ENCODE measurements at regions not wholly inside any gene's neighbourhood (a gene's known extent, or its start where the extent isn't known, plus 50 kb on each side); places are given as distances from the start of the nearest gene placed in this dataset.

DNA sequence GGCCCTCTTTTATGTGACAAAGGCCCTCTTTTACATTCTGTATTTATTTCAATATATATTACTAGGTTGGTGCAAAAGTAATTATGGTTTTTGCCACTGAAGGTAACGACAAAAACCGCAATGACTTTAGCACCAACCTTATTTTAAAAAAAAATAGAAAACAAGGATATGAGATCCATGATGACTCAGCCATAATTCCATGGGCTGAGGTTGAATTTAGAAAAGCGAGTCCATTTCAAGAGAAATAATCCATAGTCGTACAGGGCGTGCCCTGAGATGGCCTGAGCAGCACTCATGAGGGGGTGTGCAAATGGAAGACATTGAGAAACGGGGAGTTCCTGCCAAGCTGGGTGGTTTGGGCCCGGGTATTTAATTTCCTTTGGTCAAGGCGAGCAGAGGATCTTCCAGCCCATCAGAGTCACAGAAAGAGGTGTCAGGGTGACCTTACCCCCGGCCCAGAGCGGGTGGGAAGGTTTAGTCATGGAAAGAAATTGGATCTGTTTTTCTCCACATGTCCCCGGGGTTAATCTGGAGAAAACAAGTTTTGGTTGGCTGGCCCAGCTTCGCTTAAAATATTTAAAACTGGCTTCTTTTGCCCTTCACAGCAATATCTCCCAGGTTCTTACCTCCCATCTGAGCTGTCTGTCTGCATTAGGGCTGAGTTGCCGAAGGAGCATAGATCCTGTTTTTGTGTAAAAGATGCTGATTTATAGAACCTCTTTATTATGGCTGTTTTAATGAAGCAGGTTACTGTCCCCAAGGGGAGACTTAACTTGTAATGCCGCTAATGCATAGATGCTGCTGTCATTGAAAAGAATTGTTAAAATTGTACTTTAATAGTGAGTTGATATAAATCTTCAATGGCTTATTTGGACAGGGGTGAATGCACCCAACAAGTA is 255.6 kb downstream of the PREX1 start:
- no peak for DNase-seq

DNA sequence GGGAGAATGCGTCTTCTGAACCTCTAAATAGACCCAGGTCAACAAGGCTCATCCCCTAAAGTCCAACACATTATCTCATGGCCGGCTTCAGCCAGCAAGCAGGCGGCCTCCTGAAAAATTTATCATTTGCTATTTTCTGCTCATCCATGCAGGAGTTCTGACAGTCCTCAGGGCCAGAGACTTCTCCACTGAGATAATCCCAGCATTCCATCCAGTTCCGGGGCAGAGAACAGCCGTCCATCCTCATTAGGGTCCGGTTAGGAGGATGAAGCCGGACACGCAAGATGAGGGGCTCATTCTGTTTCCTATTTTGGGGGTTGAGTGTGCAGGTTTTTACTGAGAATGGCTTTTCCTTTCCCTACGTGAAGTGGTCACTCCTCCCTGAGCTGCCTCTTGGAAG is 258.1 kb downstream of the PREX1 start:
- DNase-seq, result no peak

DNA sequence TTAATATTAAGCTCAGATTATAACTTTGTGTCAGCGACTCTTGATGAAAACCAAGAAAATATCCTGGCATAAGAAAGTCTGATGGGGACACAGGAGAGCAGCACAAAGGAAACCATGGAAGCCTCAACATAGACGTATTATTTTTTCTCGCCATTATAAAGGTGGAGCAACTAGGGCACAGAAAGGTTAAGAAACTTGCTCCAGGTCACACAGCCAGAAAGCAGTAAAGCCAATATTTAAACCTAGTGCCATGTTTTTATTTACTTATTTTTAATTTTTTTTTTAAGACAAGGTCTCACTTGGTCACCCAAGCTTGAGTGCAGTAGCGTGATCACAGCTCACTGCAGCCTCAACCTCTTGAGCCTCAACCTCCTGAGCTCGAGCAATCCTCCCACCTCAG is 259.3 kb downstream of the PREX1 start:
- DNase-seq, result no peak

DNA sequence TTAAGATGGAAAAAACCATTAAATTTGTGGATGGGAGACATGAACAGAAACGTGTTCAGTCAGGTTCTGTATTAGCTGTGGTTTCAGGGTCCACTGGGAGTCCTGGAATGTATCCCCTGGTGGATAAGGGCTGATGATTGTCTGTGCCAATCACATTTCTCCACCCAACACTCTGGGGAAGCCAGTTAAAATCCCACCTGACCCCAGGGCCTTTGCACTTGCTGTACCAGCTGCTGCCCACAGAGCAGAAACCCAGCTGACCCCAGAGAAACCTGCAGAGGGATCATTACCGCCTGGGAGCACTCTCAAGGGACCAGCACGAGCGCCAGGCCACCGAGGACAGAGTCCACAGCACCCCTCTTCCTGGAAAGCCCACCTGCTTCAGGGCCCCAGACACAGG is 260.7 kb downstream of the PREX1 start:
- DNase-seq, result no peak

DNA sequence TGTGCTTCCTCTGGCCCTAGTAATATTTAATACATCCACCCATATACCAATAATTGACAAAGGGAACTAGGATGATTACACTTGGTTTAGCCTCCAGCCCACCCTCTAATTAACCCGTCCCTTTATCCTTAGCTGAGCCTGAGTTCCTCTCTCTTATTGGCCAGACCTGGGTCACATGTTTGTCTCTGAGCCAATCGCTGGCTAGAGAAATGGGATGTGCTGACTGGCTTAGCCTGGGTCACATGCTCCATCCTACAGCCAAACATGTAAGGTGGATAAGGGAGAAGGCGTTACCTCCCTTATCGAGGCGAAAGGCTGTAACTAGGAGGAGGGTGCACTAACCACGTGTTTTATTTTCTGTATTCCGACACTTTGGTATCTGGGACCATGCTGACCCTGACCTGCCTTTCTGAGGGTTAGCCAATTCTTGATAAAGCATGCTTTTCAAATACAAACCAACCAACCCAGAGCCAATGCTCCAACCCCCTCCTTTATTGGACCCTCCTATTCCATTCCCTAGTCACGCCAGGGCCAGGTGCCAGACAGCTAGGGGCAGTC is 262.7 kb downstream of the PREX1 start:
- no peak for DNase-seq

DNA sequence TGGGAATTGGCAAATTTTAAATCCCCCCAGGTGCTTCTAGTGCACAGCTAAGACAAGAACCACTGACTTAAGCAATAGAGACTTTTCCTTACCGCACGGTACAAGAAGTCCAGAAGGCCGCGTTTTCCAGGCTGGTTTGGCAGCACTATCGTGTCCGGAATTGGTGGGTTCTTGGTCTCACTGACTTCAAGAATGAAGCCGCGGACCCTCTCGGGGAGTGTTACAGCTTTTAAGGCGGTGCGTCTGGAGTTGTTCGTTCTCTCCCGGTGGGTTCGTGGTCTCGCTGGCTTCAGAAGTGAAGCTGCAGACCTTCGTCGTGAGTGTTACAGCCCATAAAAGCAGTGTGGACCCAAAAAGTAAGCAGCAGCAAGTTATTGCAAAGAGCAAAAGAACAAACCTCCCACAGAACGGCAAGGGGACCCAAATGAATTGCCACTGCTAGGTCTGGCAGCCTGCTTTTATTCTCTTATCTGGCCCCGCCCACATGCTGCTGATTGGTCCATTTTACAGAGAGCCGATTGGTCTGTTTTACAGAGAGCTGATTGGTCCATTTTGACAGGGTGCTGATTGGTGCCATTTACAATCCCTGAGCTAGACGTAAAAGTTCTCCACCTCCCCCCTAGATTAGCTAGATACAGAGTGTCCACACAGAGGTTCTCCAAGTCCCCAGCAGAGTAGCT is 264.5 kb downstream of the PREX1 start:
- DNase-seq, result no peak

DNA sequence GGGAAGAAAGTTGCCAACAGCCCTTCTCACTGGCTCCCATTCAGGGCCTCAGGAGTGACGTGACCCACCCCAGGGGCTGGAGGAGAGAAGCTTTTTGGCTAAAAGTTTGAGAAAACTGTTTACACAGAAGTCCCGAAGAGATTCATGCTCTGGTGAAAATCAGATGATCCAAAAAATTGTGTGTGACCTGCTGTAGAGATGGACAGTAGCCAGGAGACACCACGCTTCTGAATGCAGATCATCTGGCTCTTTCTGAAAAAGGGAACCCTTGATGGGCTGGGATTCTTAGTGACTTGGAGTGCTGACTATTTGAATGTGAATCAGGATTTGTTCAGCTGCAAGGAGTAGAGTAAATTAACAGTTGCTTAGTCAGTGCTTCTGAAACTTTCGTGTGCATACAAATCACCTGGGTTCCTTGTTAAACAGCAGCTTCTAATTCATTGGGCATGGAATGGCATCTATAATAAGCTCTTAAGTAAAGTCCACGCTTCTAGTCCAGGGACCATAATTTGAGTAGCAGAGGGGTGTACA is 265.1 kb downstream of the PREX1 start:
- DNase-seq, result no peak

DNA sequence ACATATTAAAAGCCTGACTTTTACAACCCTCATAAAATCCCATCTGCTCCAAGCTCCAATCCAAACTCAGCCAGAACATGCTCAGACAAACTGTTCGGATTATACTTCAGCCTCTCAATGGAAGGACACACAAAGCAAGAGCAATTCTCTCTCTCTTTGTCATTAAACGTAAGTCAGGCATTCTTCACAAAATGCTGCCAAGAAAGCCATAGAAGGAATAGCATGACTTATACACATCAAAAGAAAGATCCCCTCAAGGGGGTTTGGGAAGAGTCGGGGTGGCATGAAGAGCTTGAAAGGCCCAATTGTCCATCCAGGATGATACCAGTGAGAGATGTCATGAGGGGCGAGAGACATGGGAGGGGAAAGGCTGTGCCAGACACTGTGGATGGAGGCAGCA is 268.9 kb downstream of the PREX1 start:
- no peak for DNase-seq

DNA sequence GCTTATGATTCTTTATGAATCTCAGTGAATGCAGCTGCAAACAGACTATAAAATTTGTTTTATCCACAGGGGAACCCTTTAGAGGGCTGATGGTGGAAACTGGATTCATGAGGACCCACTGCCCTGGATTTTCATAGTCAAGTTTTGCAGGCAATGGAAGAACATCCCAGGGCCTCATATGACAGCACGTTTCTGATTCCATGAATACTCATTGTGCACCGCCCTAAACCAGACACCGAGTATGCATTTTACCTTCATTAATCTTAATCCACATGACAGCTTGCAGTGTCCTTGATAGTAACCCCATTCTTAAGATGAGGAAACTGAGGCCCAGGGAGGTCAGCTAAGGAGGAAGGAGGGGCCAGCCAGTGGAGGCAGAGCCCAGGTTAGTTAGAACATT is 270.4 kb downstream of the PREX1 start:
- no peak for DNase-seq

DNA sequence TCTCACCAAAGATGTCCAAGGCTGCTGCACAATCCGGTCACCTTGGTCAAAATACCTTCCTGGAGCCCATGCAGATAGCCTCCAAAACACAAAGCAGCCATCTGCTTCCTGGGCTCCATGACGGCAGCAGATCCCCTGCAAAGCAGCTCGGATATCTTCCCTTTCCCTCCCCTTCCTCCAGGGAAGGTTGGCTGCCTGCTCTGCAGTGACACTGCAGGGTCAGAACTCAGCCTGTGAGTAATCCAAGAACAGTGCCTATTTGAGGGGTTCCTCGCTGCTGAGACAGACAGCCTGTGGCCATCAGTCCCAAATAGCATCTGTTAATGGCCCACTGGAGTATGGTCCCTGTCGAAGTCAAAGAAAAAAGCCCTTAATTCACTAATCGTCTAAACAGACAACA is 270.8 kb downstream of the PREX1 start:
- DNase-seq, result no peak

DNA sequence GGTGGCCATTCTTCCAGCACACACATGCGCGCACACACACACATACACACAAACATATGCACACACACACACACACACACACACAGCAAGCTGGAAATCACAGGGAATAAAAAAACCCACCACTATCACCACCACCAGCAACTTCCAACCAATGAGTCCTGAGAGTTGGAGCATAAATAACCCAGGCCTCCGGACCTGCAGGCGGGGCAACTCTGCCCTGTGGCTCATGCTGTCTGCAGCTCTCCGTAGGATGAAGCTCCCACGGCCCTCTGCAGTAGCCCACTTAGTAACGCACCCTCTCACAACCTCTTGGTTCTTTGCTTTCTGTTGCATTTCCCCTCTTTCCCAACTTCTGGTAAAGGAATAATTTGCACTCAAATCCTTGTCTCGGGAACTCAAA is 275.2 kb downstream of the PREX1 start:
- no peak for DNase-seq

DNA sequence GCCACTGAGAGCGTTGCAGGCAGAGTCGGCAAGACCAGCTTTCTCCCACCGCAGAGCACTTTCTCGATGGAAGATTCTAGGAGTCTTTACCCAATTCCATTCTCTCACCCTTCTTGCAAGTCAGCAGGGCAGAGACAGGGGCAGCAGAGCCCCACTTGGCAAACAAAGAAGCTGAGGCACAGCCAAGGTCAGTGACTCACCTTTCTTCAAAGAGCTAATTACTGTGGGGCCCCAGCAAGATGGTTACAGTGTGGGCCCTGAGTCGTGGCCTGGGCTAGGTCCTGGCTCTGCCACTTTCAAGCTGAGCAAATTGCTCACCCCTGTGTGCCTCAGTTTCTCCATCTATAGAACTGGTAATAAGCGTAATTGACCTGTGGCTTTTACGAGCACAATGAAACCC is 277.0 kb downstream of the PREX1 start:
- no peak for DNase-seq

DNA sequence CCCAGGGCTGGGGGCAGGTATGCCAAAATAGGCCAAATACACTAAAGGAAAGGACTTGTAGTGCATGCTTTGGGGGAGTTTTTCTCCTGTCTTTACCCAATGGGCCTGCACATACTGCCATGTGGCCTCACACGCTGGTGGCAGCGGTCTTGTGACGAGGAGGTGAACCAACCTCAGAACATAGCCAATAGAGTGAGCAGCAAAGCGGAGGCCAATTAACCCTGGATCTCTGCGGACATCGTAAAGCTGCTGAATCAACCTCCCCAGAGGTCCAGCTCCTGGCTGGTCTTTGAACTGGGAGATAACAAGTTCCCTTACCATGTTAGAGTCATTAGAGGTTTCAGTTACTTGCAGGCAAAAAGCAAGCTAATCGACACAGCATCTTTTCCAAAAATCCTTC is 280.1 kb downstream of the PREX1 start:
- DNase-seq, result no peak

DNA sequence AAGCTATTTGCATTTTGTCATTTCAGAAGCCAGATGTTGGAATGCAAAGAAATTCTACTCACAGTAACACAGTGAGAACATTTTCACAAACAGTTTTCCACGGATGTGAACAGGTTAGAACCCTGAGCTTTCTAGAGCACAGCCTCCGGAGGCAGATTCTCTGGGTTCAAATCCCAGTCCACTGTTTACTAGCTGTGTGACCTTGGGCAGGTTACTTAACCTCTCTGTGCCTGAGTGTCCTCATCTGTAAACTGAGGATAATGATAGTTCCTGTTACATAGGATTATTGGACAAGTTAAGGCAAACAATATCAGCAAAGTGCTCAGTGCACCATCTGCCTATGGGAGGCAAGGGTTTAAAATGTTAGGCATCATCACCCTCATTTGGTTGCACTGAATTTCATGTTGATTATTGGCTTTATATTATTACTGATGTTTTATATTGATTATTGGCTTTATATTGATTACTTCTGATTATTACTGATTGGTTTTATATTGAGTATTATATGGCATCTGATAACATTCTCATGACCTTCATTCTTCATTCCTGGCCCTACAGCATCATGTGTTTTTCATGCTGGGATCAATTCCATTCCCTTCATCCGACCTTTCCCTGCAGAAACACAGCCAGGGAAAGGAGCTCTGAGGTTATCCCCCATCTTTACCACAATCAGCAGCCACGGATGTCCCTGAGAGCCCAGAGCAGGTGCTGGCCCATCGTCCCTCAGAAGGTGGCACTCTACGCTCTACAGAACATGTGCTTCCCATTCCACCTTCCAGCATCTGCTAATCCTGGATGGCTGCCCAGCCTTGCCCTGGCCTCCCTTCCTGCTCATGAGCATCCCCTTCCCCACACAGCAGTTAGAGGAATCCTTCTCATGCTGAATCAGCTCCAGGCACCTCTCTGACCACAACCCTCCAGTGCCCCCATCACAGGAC is 283.1 kb downstream of the PREX1 start:
- DNase-seq, result no peak

DNA sequence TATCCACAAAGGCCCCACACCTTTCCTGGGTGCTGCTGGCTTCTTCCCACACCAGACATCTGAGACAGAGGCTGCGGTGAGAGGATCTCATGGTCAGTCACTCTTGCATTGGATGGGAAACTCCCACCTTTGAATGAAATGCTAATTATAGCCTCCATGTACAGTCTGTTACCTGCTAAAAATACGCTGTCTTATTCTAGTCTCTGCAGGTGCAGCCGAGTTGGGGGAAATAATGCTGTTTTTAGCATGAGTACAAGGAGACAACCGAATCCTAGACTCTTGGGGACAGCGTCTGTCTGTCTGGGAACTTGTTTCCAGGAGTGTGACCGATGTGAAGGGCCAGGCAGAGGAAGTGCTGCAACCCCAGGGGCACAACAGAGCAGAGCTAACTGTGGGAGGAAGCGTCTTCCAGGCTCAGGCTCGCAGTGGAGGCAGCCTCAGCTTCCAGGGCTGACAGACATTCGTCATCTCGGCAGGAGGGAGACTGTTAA is 286.2 kb downstream of the PREX1 start:
- DNase-seq, result no peak

DNA sequence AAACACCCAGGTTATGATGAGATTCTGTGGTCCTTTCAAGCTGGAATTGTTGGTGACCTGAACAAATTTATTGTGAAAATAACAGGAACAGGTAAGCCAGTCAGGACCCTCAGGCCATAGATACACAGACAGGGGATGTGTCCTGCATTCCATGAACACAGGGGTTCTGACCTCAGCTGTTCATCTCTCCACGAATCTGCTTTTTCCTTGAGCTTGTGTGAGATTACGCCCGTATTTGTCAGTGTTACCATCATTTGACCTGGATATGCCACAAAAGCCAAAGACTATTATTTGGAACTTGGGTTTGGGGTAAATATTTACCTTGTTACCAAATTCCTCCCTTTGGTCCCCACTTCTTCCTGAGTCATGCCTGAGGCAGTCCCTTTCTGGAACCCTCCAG is 288.9 kb downstream of the PREX1 start:
- no peak for DNase-seq

DNA sequence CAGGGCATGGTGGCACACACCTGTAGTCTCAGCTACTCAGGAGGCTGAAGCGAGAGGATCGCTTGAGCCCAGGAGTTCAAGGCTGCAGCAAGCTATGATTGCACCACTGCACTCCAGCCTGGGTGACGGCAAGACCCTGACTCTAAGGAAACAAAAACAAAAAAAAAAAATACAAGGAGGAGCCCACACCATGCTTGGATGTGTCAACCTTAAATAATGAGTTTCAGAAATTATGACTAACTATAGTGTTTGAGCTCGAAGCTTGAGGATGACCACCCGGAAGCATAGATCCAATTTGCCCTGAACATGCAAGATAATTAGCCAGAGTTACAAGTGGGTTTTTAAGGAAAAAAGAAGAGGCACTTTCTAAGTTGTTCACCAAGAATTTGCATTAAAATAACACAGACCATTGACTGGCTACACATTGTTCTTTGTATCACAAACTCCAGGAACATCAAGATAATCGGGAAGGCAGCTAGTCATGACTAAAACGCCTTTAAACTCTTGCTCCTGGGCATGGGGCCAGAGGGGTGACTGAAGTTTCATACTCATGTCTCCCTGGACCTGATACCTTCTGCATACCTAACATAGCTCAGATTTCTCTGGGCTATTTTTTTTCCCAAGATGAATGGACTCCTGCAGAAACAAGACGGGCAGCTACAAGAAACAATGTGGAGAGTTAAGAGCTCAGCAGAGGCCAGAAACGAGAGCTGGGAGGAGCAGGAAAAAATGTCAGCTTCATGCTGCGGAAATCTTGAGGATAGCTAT is 289.6 kb downstream of the PREX1 start:
- DNase-seq, result no peak

DNA sequence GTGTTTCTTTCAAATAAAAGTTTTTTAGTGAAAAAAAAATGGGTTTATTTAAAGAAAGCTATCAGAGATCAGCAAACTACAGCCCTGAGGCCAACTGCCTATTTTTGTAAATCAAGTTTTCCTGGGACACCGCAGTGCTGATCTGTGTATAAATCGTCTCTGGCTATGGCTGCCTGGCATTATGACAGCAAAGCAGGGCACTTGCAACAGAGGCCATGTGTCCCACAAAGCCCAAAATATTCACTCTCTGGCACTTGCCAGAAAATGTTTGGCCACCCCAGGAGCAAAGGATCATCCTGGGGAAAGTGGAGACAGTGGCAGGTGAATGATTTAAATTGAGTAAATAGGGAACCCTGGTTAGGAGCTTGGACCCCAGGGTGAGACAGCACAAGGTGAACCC is 291.6 kb downstream of the PREX1 start:
- DNase-seq, result no peak

DNA sequence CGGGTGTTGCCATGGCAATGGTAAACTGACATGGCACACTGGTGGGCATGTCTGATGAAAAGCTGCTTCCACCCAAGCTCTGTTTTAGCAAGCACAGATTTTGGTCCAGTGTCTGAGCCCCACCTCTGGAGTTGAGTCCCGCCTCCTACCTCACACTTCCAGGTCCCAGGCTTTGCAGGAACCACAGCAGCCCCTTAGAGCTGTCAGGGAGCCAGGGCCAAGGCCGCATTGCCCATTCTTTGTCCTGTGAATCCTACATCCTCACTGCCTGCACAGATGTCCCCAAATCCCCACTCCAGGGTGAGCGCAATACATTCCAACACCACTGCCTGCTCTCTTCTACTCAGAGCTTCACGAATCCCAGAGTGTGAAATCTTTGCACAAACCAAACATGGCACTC is 292.2 kb downstream of the PREX1 start:
- no peak for DNase-seq

DNA sequence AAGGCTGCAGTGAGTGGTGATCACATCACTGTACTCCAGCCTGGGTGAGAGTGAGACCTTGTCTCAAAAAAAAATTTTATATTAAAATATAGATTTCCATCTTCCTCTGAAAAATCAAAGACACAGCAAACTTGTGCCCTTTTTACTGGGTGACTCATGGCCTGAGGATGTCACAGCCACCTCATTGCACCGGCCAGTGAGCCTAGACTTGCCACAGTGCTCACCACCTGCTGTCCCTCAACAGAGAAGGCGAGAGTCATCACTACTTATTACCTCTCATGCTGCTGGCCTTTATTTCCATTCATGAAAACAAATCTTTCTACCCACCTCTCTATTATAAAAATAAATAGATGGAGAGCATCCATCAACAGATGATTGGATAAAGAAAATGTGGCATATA is 295.8 kb downstream of the PREX1 start:
- no peak for DNase-seq

DNA sequence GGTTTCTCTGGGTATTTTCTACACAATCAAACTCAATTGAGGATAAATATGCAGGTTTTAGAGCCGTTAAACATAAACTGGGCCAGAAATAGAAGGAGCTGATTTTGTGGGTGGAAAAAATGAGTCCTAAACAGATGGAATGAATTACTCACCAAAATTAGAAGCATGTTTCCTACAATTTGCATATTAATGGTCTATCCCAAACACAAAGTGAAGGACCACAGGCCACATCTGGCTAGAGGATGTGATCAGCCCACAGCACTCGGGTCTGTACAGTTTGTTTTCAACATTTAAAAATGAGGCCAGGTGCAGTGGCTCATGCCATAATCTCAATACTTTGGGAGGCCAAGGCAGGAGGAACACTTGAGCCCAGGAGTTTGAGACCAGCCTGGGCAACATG is 296.3 kb downstream of the PREX1 start:
- DNase-seq, result no peak

DNA sequence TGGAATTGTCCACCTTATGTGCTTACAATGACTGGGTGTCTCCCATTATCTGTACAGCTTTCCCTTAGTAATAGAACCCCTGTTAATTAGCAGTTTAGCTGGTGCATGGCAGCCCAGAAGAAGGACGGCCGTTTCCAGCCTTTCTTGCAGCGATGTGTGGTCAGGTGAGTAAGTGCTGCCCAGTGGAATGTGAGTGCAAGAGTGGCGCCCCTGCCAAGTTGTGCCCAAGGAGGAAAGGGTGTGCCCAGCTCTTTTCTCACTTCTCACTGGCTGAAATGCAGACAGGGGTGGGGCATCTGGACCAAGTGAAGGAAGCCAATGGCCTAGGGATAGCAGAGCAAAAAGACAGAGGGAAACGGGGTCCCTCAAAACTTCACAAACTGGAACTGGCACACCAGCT is 296.8 kb downstream of the PREX1 start:
- DNase-seq, result no peak
